ENCODE measurements at regions not wholly inside any gene's neighbourhood (a gene's known extent, or its start where the extent isn't known, plus 50 kb on each side); places are given as distances from the start of the nearest gene placed in this dataset.

DNA sequence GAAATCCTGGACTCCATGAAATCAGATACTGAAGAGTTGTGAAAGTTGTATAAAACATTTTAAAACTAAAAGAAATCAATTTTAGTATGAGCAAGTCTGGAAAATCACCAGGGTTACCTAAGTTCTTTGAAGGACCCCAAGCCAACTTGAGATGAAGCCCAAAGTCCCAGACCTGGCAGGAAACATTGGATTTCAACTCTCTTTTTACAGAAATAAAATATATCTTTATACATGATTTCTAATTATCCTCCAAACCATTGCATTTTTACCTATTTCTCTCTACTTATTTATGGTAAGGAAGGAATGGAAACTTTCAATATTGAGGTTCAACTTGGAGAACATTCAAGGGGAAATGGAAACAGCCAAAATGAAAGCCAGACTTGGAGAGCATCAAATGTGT, 390.6 kb upstream of the C9orf72 start:
- no peak for TF ChIP-seq CTCF (IDR thresholded peaks at IDR 0.05)
- no peak for TF ChIP-seq POLR2AphosphoS5 (IDR thresholded peaks at IDR 0.05; ENCODE audit: low read depth, low read length)
- TF ChIP-seq SIN3A (IDR thresholded peaks at IDR 0.05; ENCODE audit: borderline replicate concordance, insufficient read depth, low read depth, low read length) = no peak
- TF ChIP-seq REST (IDR thresholded peaks at IDR 0.05; ENCODE audit: insufficient read depth in 1 of 2, low read depth in 2 of 2, low read length in 1 of 2) = no peak
- no peak for TF ChIP-seq TCF7L2 (IDR thresholded peaks at IDR 0.05; ENCODE audit: low read depth, low read length)
